ENCODE measurements at regions not wholly inside any gene's neighbourhood (a gene's known extent, or its start where the extent isn't known, plus 50 kb on each side); places are given as distances from the start of the nearest gene placed in this dataset.
A peak's percentile ranks its signal among the peaks of the same experiment; 100 is the strongest.

DNA sequence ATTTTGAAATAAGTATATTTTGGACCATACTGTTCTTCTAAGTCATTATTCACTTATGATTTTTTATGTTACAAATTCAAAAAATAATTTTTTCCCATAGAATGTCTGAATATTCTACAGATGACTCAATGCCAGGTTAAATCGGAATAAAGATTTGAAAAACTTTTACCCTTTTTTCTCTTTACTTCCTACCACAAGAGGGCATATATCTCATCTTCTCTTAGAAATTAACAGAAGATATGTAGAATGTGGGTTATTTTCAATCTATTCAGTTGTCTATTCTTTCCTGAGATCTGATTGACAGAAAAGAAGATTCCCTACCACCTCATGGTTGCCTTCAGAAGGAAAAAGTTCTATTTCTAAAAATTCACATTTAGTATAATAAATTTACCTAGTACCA is 53.0 kb upstream of the KITLG start:
- H3K4me3 ChIP-seq (replicated peaks; ENCODE audit: low read depth, low read length), result no peak overlapping the region
- TF ChIP-seq, protein P1, sequence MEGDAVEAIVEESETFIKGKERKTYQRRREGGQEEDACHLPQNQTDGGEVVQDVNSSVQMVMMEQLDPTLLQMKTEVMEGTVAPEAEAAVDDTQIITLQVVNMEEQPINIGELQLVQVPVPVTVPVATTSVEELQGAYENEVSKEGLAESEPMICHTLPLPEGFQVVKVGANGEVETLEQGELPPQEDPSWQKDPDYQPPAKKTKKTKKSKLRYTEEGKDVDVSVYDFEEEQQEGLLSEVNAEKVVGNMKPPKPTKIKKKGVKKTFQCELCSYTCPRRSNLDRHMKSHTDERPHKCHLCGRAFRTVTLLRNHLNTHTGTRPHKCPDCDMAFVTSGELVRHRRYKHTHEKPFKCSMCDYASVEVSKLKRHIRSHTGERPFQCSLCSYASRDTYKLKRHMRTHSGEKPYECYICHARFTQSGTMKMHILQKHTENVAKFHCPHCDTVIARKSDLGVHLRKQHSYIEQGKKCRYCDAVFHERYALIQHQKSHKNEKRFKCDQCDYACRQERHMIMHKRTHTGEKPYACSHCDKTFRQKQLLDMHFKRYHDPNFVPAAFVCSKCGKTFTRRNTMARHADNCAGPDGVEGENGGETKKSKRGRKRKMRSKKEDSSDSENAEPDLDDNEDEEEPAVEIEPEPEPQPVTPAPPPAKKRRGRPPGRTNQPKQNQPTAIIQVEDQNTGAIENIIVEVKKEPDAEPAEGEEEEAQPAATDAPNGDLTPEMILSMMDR (IDR thresholded peaks at IDR 0.05; ENCODE audit: low read length, missing control alignments), result peak; percentile 36
- no peak for DNase-seq (ENCODE audit: low read depth)

DNA sequence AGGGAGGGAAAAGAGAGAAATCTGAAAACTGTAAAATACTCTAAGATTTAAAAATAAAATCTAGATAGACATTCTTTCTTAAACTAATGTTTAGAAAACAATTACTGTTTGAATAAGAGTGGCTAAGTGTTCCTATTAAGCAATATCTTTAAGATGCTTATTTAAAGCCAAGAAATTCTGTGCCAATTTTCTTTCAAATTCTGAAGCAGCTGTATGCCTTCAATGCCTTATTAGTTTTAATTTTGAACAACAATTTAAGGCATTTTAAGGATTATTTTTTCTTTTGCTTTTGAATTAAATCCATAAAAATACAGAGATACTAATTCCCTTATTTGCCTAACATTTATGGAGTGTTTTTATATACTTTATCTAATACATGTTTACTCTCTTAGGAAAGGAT is 50.3 kb upstream of the KITLG start:
- no peak for DNase-seq (ENCODE audit: low read depth)
- TF ChIP-seq, protein P1 (IDR thresholded peaks at IDR 0.05; ENCODE audit: low read length, missing control alignments), result no peak
- no peak overlapping the region for H3K4me3 ChIP-seq (replicated peaks; ENCODE audit: low read depth, low read length)
